C1 segment of cervical spinal cord (tissue), 14 donors: ENCODE measurements at regions not wholly inside any gene's neighbourhood (a gene's known extent, or its start where the extent isn't known, plus 50 kb on each side); places are given as distances from the start of the nearest gene placed in this dataset.
"Not testable (repeated sequence)": the region's sequence is repeated elsewhere in the genome, so short reads cannot be mapped to it uniquely, and the experiment has no call there.

ENCODE experiments used
- DNase-seq, 14 donors: peaks; one replicate each; lab custom pipeline; 2025; lab: John Stamatoyannopoulos, UW

- DNase-seq = no peak
Measured at GRCh38 chr2:111663471-111664274, 220.3 kb downstream of the ANAPC1 start.

GRCh38 chr2:111664275-111664850 lies 219.6 kb downstream of the ANAPC1 start:
- peak in 1 of 14 donors; percentile 0 for DNase-seq

- DNase-seq = no peak
Measured at GRCh38 chr2:111665011-111665410, 219.0 kb downstream of the ANAPC1 start.

- no peak for DNase-seq
Measured at GRCh38 chr2:111665551-111666116, 218.4 kb downstream of the ANAPC1 start.

- no peak for DNase-seq
Measured at GRCh38 chr2:111666160-111666559, 217.8 kb downstream of the ANAPC1 start.

- no peak for DNase-seq
Measured at GRCh38 chr2:111667001-111667400, 217.0 kb downstream of the ANAPC1 start.

GRCh38 chr2:111667542-111668273 lies 216.3 kb downstream of the ANAPC1 start:
- DNase-seq = no peak

GRCh38 chr2:111668274-111668616 lies 215.7 kb downstream of the ANAPC1 start:
- DNase-seq = no peak

- DNase-seq = no peak
Measured at GRCh38 chr2:111668741-111669140, 215.3 kb downstream of the ANAPC1 start.

GRCh38 chr2:111669928-111670695 lies 213.9 kb downstream of the ANAPC1 start:
- DNase-seq = no peak

- no peak for DNase-seq
Measured at GRCh38 chr2:111670776-111671175, 213.2 kb downstream of the ANAPC1 start.

- no peak for DNase-seq
Measured at GRCh38 chr2:111671426-111672150, 212.4 kb downstream of the ANAPC1 start.

GRCh38 chr2:111672641-111673040 lies 211.4 kb downstream of the ANAPC1 start:
- DNase-seq = not testable (repeated sequence)

- DNase-seq = no peak
Measured at GRCh38 chr2:111673526-111673925, 210.5 kb downstream of the ANAPC1 start.

GRCh38 chr2:111675419-111676194 lies 208.4 kb downstream of the ANAPC1 start:
- DNase-seq = no peak

- DNase-seq = no peak
Measured at GRCh38 chr2:111676291-111676822, 207.6 kb downstream of the ANAPC1 start.

- no peak for DNase-seq
Measured at GRCh38 chr2:111678161-111678560, 205.8 kb downstream of the ANAPC1 start.

GRCh38 chr2:111678651-111679050 lies 205.3 kb downstream of the ANAPC1 start:
- no peak for DNase-seq

- no peak for DNase-seq
Measured at GRCh38 chr2:111679202-111679601, 204.8 kb downstream of the ANAPC1 start.

GRCh38 chr2:111684611-111685010 lies 199.4 kb downstream of the ANAPC1 start:
- no peak for DNase-seq
